SK-N-SH (cell line): ENCODE measurements at regions not wholly inside any gene's neighbourhood (a gene's known extent, or its start where the extent isn't known, plus 50 kb on each side); places are given as distances from the start of the nearest gene placed in this dataset.

Experiments used
- CTCF ChIA-PET: fragments of 300-600, 350-600 bp; formaldehyde crosslinking; extraction: SDS; loops from one replicate; lab custom pipeline; 2021; lab: Yijun Ruan, JAX
- POLR2A ChIA-PET: fragments of 350-600 bp; sonication (Branson Sonifier 250); formaldehyde crosslinking; extraction: SDS; loops from one replicate; lab custom pipeline; 2020; ENCODE audit warnings: antibody characterized with exemption, inconsistent platforms; lab: Yijun Ruan, JAX
- DNase-seq: peaks from one replicate; pipeline ENCODE4 v3.0.0; 2012
- H2AFZ ChIP-seq: fragments of 200-600 bp; sonication (generic); 2 replicates; pipeline ENCODE4 v1.8.1; 2016; ENCODE audit warnings: antibody characterized with exemption, mild to moderate bottlenecking, low read depth
- H3F3A ChIP-seq: fragments of 200-600 bp; sonication (generic); replicated peaks from 2 replicates; pipeline ENCODE3; 2016; ENCODE audit warnings: antibody characterized with exemption, mild to moderate bottlenecking; ENCODE audit not compliant: insufficient read depth
- H3K27ac ChIP-seq, 2 experiments: fragments of 200-500 bp in 1 of 2; fragments of 200-600 bp in 1 of 2; sonication (Bioruptor generic) in 1 of 2; sonication (generic), shearing (Covaris generic) in 1 of 2; 2 replicates each; pipeline versions ENCODE4 v1.5.1 to v1.6.1; 2014 to 2016; ENCODE audit warnings: low read depth in 2 of 2, inconsistent platforms in 1 of 2, low read length in 1 of 2, mild to moderate bottlenecking in 1 of 2, mixed read lengths in 1 of 2
- H3K27me3 ChIP-seq: fragments of 200-600 bp; sonication (generic), shearing (Covaris generic); 2 replicates; pipeline ENCODE4 v1.6.1; 2016; ENCODE audit warnings: mixed run types; ENCODE audit not compliant: insufficient read depth
- H3K36me3 ChIP-seq, 2 experiments: fragments of 200-500 bp in 1 of 2; fragments of 200-600 bp in 1 of 2; sonication (Bioruptor generic) in 1 of 2; sonication (generic) in 1 of 2; replicated peaks in 1 of 2; 2 replicates each; pipeline versions ENCODE3 to v1.5.1; 2014 to 2016; ENCODE audit warnings: low read length in 1 of 2, mild to moderate bottlenecking in 1 of 2; ENCODE audit not compliant: insufficient read depth in 2 of 2, control insufficient read depth in 1 of 2
- H3K4me1 ChIP-seq, 2 experiments: fragments of 200-500 bp in 1 of 2; fragments of 200-600 bp in 1 of 2; sonication (Bioruptor generic) in 1 of 2; sonication (generic), shearing (Covaris generic) in 1 of 2; 2 replicates each; pipeline versions ENCODE4 v1.5.1 to v1.6.1; 2014 to 2016; ENCODE audit warnings: low read depth in 1 of 2, low read length in 1 of 2, mixed run types in 1 of 2; ENCODE audit not compliant: insufficient read depth in 2 of 2, control insufficient read depth in 1 of 2
- H3K4me2 ChIP-seq: fragments of 200-600 bp; sonication (generic), shearing (Covaris generic); 2 replicates; pipeline ENCODE4 v1.6.1; 2017; ENCODE audit warnings: mixed run types
- H3K4me3 ChIP-seq, 2 experiments: fragments of 200-500 bp in 1 of 2; fragments of 200-600 bp in 1 of 2; sonication (Bioruptor generic) in 1 of 2; sonication (generic), shearing (Covaris generic) in 1 of 2; 2 replicates each; pipeline versions ENCODE4 v1.5.1 to v1.8.1; 2014 to 2016; ENCODE audit warnings: low read depth in 2 of 2, inconsistent platforms in 1 of 2, low read length in 1 of 2, mild to moderate bottlenecking in 1 of 2, mixed read lengths in 1 of 2, moderate library complexity in 1 of 2
- H3K79me2 ChIP-seq: fragments of 200-600 bp; sonication (generic); 2 replicates; pipeline ENCODE4 v1.8.1; 2017; ENCODE audit warnings: mild to moderate bottlenecking; ENCODE audit not compliant: insufficient read depth
- H3K9ac ChIP-seq: fragments of 200-600 bp; sonication (generic); 2 replicates; pipeline ENCODE4 v1.6.1; 2017; ENCODE audit warnings: mixed run types
- H3K9me2 ChIP-seq: fragments of 200-600 bp; sonication (generic); 2 replicates; pipeline ENCODE4 v1.6.1; 2017; ENCODE audit warnings: mixed run types
- H3K9me3 ChIP-seq: fragments of 200-600 bp; sonication (generic); 2 replicates; pipeline ENCODE4 v1.6.1; 2017; ENCODE audit warnings: mixed run types, mild to moderate bottlenecking, moderate library complexity
- H4K20me1 ChIP-seq: fragments of 200-600 bp; sonication (generic); 2 replicates; pipeline ENCODE4 v1.6.1; 2017; ENCODE audit warnings: mild to moderate bottlenecking, mixed run types; ENCODE audit not compliant: insufficient read depth
- CTCF ChIP-seq: fragments of 200-600 bp; sonication (generic); IDR thresholded peaks from 2 replicates; pipeline ENCODE4 v1.6.1; 2017; ENCODE audit warnings: antibody characterized with exemption, mild to moderate bottlenecking, moderate library complexity
- ELF1 ChIP-seq: IDR thresholded peaks from 2 replicates; pipeline ENCODE4 v1.4.0; 2012
- EP300 ChIP-seq, 2 experiments: IDR thresholded peaks; 2 replicates each; pipeline versions ENCODE4 v1.4.0 to v1.6.1; 2012; ENCODE audit warnings: borderline replicate concordance in 1 of 2, low read depth in 1 of 2, low read length in 1 of 2
- EZH2phosphoT487 ChIP-seq: fragments of 200-600 bp; sonication (generic); IDR thresholded peaks from 2 replicates; pipeline ENCODE4 v1.6.1; 2017; ENCODE audit warnings: low read depth, mixed run types, mild to moderate bottlenecking, antibody characterized with exemption, moderate library complexity, borderline replicate concordance
- FOXM1 ChIP-seq: IDR thresholded peaks from 2 replicates; pipeline ENCODE4 v1.4.0; 2012; ENCODE audit warnings: low read depth, mild to moderate bottlenecking
- GABPA ChIP-seq: IDR thresholded peaks from 2 replicates; pipeline ENCODE4 v1.4.0; 2012; ENCODE audit warnings: low read depth, mild to moderate bottlenecking
- GATA2 ChIP-seq: sonication (generic); formaldehyde crosslinking; IDR thresholded peaks from 2 replicates; pipeline ENCODE4 v1.5.0; 2020; ENCODE audit warnings: mild to moderate bottlenecking, missing genetic modification reagents
- JUND ChIP-seq: IDR thresholded peaks from 2 replicates; pipeline ENCODE4 v1.4.0; 2012
- MAX ChIP-seq: IDR thresholded peaks from 2 replicates; pipeline ENCODE4 v1.4.0; 2012; ENCODE audit warnings: low read depth
- MXI1 ChIP-seq: IDR thresholded peaks from 2 replicates; pipeline ENCODE4 v1.6.1; 2012; ENCODE audit warnings: mild to moderate bottlenecking, low read depth, low read length, improper control_type of control experiment
- POLR2AphosphoS5 ChIP-seq: IDR thresholded peaks from 2 replicates; pipeline ENCODE4 v1.6.1; 2012; ENCODE audit warnings: low read depth, low read length
- TAF1 ChIP-seq: IDR thresholded peaks from 2 replicates; pipeline ENCODE4 v1.6.1; 2012; ENCODE audit warnings: low read depth, mild to moderate bottlenecking, low read length, moderate library complexity, borderline replicate concordance
- TCF12 ChIP-seq: IDR thresholded peaks from 2 replicates; pipeline ENCODE4 v1.4.0; 2012
- USF1 ChIP-seq: IDR thresholded peaks from 2 replicates; pipeline ENCODE4 v1.4.0; 2012; ENCODE audit warnings: low read depth, borderline replicate concordance
- USF2 ChIP-seq: fragments of 150-350 bp; IDR thresholded peaks from 2 replicates; pipeline ENCODE4 v1.6.1; 2017; ENCODE audit warnings: antibody characterized with exemption, low read length, low read depth, borderline replicate concordance
- TF ChIP-seq, protein P1 (sequence below): IDR thresholded peaks from 2 replicates; pipeline ENCODE4 v1.4.0; 2012; ENCODE audit warnings: low read depth, borderline replicate concordance

DNA sequence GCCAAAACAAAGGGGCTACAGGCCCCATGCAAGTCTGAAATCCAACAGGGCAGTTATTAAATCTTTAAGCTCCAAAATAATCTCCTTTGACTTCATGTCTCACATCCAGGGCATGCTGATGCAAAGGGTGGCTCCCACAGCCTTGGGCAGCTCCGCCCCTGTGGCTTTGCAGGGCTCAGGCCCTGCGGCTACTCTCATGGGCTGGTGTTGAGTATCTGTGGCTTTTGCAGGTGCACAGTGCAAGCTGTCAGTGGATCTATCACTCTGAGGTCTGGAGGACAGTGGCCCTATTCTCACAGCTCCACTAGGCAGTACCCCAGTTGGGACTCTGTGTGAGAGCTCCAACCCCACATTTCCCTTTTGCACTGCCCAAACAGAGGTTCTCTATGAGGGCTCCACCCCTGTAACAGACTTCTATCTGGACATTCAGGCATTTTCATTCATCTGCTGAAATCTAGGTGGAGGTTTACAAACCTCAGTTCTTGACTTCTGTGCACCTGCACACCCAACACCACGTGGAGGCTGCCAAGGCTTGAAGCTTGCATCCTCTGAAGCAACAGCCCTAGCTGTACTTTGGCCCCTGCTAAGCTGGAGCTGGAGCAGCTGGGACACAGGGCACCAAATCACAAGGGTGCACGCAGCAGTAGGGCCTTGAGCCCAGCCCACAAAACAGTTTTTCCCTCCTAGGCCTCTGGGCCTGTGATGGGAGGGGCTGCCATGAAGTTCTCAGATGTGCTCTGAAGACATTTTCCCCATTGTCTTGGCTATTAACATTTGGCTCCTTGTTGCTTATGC, 154.8 kb upstream of the PDE5A start (continued):
- TF ChIP-seq CTCF: no peak
- TF ChIP-seq, protein P1, sequence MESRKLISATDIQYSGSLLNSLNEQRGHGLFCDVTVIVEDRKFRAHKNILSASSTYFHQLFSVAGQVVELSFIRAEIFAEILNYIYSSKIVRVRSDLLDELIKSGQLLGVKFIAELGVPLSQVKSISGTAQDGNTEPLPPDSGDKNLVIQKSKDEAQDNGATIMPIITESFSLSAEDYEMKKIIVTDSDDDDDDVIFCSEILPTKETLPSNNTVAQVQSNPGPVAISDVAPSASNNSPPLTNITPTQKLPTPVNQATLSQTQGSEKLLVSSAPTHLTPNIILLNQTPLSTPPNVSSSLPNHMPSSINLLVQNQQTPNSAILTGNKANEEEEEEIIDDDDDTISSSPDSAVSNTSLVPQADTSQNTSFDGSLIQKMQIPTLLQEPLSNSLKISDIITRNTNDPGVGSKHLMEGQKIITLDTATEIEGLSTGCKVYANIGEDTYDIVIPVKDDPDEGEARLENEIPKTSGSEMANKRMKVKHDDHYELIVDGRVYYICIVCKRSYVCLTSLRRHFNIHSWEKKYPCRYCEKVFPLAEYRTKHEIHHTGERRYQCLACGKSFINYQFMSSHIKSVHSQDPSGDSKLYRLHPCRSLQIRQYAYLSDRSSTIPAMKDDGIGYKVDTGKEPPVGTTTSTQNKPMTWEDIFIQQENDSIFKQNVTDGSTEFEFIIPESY: no peak
- no peak for TF ChIP-seq EZH2phosphoT487
- TF ChIP-seq MXI1: no peak
- no peak for TF ChIP-seq GABPA
- no peak for TF ChIP-seq JUND
- no peak for TF ChIP-seq MAX

GRCh38 chr4:119781044-119781443, 152.4 kb upstream of the PDE5A start:
- H3K9ac ChIP-seq: no peak overlapping the region
- H3K36me3 ChIP-seq: no peaks in the 10 kb centered on the region
- H3K27ac ChIP-seq: no peak overlapping the region
- no peaks in the 10 kb centered on the region for H3K27me3 ChIP-seq
- POLR2A ChIA-PET: no interaction called here
- no peak overlapping the region for H3K4me3 ChIP-seq
- H3K9me2 ChIP-seq: no peaks in the 10 kb centered on the region
- H3K4me2 ChIP-seq: no peak overlapping the region
- peaks cover 0 to 2% of the 10 kb centered on the region in 2 experiments; a peak in 1 of 4 replicates for H3K4me1 ChIP-seq
- no peak overlapping the region for H2AFZ ChIP-seq
- no peaks in the 10 kb centered on the region for H3F3A ChIP-seq
- no peaks in the 10 kb centered on the region for H4K20me1 ChIP-seq
- CTCF ChIA-PET: interaction anchor here (0.9 to 1.0 kb wide), 4 partner anchors 10 to 89 kb away, joined by 3 to 4 read pairs (median 4); no protein-coding TSS in a partner anchor
- no peaks in the 10 kb centered on the region for H3K79me2 ChIP-seq
- TF ChIP-seq USF2 (no peak), TAF1 (no peak), USF1 (no peak), TCF12 (no peak), GATA2 (CRISPR knock-in tag) (no peak), POLR2AphosphoS5 (no peak), ELF1 (no peak), EP300 (IDR thresholded peaks at IDR 0.05; ENCODE audit: borderline replicate concordance in 1 of 2, low read depth in 1 of 2, low read length in 1 of 2) (no peak), EZH2phosphoT487 (no peak), JUND (no peak), MXI1 (no peak), FOXM1 (no peak)
- no peak for DNase-seq
- H3K9me3 ChIP-seq: no peaks in the 10 kb centered on the region
